SU-DHL-6 (cell line): ENCODE measurements at regions not wholly inside any gene's neighbourhood (a gene's known extent, or its start where the extent isn't known, plus 50 kb on each side); places are given as distances from the start of the nearest gene placed in this dataset.

Experiments used
- H2AFZ ChIP-seq: fragments of 200-600 bp; sonication (generic); 2 replicates; pipeline ENCODE4 v1.6.1; 2014; ENCODE audit warnings: low read depth, mild to moderate bottlenecking, moderate library complexity, mixed read lengths, antibody characterized with exemption, low read length; ENCODE audit not compliant: severe bottlenecking
- H3F3A ChIP-seq: fragments of 200-600 bp; shearing (Covaris generic); 2 replicates; pipeline ENCODE4 v1.6.0; 2016; ENCODE audit warnings: antibody characterized with exemption, mild to moderate bottlenecking; ENCODE audit not compliant: insufficient read depth
- H3K27ac ChIP-seq: fragments of 200-600 bp; sonication (generic); 2 replicates; pipeline ENCODE4 v1.5.1; 2016; ENCODE audit warnings: low read depth, mild to moderate bottlenecking, low read length, moderate library complexity, mixed read lengths
- H3K27me3 ChIP-seq: fragments of 200-600 bp; sonication (generic), shearing (Covaris generic); 2 replicates; pipeline ENCODE4 v1.6.0; 2014; ENCODE audit warnings: mild to moderate bottlenecking, low read length
- H3K36me3 ChIP-seq: fragments of 200-600 bp; sonication (generic); 2 replicates; pipeline ENCODE4 v1.6.1; 2014; ENCODE audit warnings: mild to moderate bottlenecking, low read length, mixed read lengths
- H3K4me2 ChIP-seq: fragments of 300-600, 200-600 bp; shearing (Covaris generic), sonication (generic); 2 replicates; pipeline ENCODE4 v1.6.0; 2014; ENCODE audit warnings: low read length, low read depth, mild to moderate bottlenecking; ENCODE audit not compliant: poor library complexity, severe bottlenecking
- H3K4me3 ChIP-seq: fragments of 200-600 bp; sonication (generic); 2 replicates; pipeline ENCODE4 v1.5.1; 2014; ENCODE audit warnings: antibody characterized with exemption, low read length, mild to moderate bottlenecking, mixed read lengths; ENCODE audit not compliant: insufficient read depth, poor library complexity, severe bottlenecking
- H3K79me2 ChIP-seq: fragments of 200-600 bp; sonication (generic); 2 replicates; pipeline ENCODE4 v1.6.1; 2014; ENCODE audit warnings: mild to moderate bottlenecking, low read length, moderate library complexity; ENCODE audit not compliant: insufficient read depth
- H3K9ac ChIP-seq: fragments of 200-600 bp; sonication (generic); 2 replicates; pipeline ENCODE4 v1.7.0; 2014; ENCODE audit warnings: mild to moderate bottlenecking, low read length
- H3K9me2 ChIP-seq: fragments of 200-600 bp; sonication (generic); replicated peaks from 2 replicates; pipeline ENCODE4 v1.6.1; 2014; ENCODE audit warnings: low read length; ENCODE audit not compliant: insufficient read depth
- H3K9me3 ChIP-seq: fragments of 200-600 bp; sonication (generic); 2 replicates; pipeline ENCODE4 v1.6.1; 2014; ENCODE audit warnings: low read length, mixed read lengths; ENCODE audit not compliant: insufficient read depth
- H4K20me1 ChIP-seq: fragments of 200-600 bp; sonication (generic); 2 replicates; pipeline ENCODE4 v1.6.1; 2014; ENCODE audit warnings: low read depth, mild to moderate bottlenecking, antibody characterized with exemption, low read length, moderate library complexity, mixed read lengths
- EZH2phosphoT487 ChIP-seq: fragments of 200-600 bp; sonication (generic), shearing (Covaris generic); conservative IDR thresholded peaks from 2 replicates; pipeline ENCODE4 v1.6.1; 2018; ENCODE audit warnings: mild to moderate bottlenecking, antibody characterized with exemption, low read length, moderate library complexity, mixed read lengths
- TF ChIP-seq, protein P1 (sequence below): fragments of 200-600 bp; sonication (generic); IDR thresholded peaks from one replicate; pipeline ENCODE4 v1.5.1; 2017; ENCODE audit warnings: antibody characterized with exemption, mild to moderate bottlenecking, low read length, moderate library complexity; ENCODE audit not compliant: insufficient read depth, poor library complexity, severe bottlenecking

DNA sequence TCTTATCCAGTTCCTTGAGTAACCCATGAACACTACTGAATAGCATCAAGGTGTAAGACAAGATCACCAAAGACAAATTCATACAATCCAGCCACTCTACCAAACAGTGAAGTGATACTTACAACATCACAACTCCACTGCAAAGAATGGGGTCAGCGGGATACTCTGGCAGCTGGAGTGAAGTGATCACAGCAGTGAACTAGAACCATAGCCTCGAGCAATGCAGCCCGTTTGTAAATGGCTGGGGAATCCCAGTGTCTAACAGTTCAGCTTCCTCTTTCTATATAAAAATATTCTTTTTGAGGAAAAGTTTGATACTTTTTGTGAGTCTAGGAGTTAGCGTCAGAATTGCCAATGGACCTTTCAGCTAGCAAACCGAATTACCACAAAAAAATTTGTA is 515.2 kb downstream of the ZNF608 start:
- H3K36me3 ChIP-seq, result no peaks in the 10 kb centered on the region
- no peak overlapping the region for H3K9ac ChIP-seq
- H2AFZ ChIP-seq, result no peak overlapping the region
- H3K27me3 ChIP-seq, result no peaks in the 10 kb centered on the region
- H3K9me3 ChIP-seq, result no peaks in the 10 kb centered on the region
- H4K20me1 ChIP-seq, result no peaks in the 10 kb centered on the region
- no peaks in the 10 kb centered on the region for H3K9me2 ChIP-seq
- H3K4me3 ChIP-seq, result no peak overlapping the region
- no peak overlapping the region for H3K4me2 ChIP-seq
- H3F3A ChIP-seq, result no peaks in the 10 kb centered on the region
- TF ChIP-seq EZH2phosphoT487, result no peak
- TF ChIP-seq, protein P1, sequence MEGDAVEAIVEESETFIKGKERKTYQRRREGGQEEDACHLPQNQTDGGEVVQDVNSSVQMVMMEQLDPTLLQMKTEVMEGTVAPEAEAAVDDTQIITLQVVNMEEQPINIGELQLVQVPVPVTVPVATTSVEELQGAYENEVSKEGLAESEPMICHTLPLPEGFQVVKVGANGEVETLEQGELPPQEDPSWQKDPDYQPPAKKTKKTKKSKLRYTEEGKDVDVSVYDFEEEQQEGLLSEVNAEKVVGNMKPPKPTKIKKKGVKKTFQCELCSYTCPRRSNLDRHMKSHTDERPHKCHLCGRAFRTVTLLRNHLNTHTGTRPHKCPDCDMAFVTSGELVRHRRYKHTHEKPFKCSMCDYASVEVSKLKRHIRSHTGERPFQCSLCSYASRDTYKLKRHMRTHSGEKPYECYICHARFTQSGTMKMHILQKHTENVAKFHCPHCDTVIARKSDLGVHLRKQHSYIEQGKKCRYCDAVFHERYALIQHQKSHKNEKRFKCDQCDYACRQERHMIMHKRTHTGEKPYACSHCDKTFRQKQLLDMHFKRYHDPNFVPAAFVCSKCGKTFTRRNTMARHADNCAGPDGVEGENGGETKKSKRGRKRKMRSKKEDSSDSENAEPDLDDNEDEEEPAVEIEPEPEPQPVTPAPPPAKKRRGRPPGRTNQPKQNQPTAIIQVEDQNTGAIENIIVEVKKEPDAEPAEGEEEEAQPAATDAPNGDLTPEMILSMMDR, result no peak
- no peak overlapping the region for H3K27ac ChIP-seq
- no peaks in the 10 kb centered on the region for H3K79me2 ChIP-seq

DNA sequence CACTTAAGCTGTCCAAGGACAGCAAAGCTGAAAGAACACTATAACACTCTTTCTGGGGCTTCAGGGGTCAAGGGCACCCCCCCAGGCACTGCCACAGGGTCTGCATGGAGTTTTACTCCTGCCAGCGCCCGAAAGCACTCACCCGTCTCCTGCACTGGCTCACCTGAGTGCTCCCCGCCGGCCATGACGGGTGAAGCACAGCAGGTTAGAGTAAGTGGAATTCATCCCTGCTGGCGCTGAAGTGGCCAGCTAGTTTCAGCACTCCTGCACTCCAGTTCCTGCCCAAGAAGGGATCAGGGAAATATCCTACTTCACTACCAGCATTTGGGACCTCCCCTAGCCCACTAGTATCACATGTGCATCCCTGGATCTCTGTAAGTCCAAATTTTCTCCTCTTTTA is 516.0 kb downstream of the ZNF608 start:
- Histone ChIP-seq H2AFZ (no peak overlapping the region), H3K36me3 (no peaks in the 10 kb centered on the region), H3K27ac (no peak overlapping the region), H3K4me2 (no peak overlapping the region), H3K27me3 (no peaks in the 10 kb centered on the region), H3K9ac (no peak overlapping the region), H3K79me2 (no peaks in the 10 kb centered on the region), H3K4me3 (no peak overlapping the region), H3F3A (no peaks in the 10 kb centered on the region), H3K9me3 (no peaks in the 10 kb centered on the region), H4K20me1 (no peaks in the 10 kb centered on the region), H3K9me2 (no peaks in the 10 kb centered on the region)
- TF ChIP-seq, protein P1, result no peak
- no peak for TF ChIP-seq EZH2phosphoT487

DNA sequence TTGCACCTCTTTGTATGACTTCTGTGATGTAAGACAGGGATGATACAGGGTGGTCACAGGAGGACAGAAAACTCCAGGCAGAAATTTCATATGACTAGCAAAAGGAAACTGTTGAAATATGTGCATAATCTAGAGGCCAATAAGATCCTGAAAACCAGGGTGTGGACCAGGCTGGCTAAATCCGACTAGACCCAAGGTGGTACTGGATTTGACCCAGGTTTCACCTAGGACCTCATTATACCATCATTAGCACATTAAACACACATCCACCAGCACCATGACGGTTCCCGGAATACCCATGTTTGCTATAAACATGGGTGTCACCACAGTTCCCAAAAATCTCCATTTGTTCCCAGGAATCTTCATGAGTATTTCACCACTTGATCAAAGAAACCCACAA is 517.1 kb downstream of the ZNF608 start:
- Histone ChIP-seq H3K4me3 (no peak overlapping the region), H3K9me3 (no peaks in the 10 kb centered on the region), H3F3A (no peaks in the 10 kb centered on the region), H2AFZ (no peak overlapping the region), H3K4me2 (no peak overlapping the region), H3K79me2 (no peaks in the 10 kb centered on the region), H3K36me3 (no peaks in the 10 kb centered on the region), H4K20me1 (no peaks in the 10 kb centered on the region), H3K9me2 (no peaks in the 10 kb centered on the region), H3K9ac (no peak overlapping the region), H3K27ac (no peak overlapping the region), H3K27me3 (no peaks in the 10 kb centered on the region)
- TF ChIP-seq EZH2phosphoT487, result no peak
- TF ChIP-seq, protein P1, result no peak
